LNCaP clone FGC (cell line): ENCODE measurements at regions not wholly inside any gene's neighbourhood (a gene's known extent, or its start where the extent isn't known, plus 50 kb on each side); places are given as distances from the start of the nearest gene placed in this dataset.
"Not testable (repeated sequence)": the region's sequence is repeated elsewhere in the genome, so short reads cannot be mapped to it uniquely, and the experiment has no call there.

Experiments used
- DNase-seq: peaks from one replicate; pipeline ENCODE4 v3.0.0-alpha.2; 2011; ENCODE audit warnings: low read depth
- H3K4me3 ChIP-seq: 2 replicates; pipeline ENCODE4 v1.5.1; 2011; ENCODE audit warnings: mild to moderate bottlenecking, low read depth, low read length, control low read depth
- TF ChIP-seq, protein P1 (sequence below): IDR thresholded peaks from 2 replicates; pipeline ENCODE4 v1.5.1; 2012; ENCODE audit warnings: mild to moderate bottlenecking; ENCODE audit not compliant: control insufficient read depth, insufficient read depth; ENCODE audit errors: extremely low read depth

DNA sequence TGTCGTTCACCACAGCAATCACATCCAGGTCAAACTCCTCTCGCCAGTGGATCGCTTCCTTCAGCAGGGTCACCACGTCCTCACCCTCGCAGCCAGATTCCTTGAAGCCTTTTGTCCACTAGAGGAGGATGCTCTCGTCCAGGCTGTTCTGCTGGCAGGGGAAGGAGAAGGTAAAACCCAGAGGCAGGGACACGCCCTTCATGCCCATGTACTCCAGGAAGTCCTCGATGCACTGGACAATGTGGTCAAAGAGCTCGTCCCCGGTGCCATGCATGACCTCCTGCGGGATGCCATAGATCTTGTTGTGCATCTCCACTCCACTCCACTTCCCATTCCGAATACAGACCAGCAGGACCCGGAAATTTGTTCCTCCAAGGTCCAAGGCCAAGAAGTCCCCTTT, 152.4 kb downstream of the TENT5D start:
- no peak overlapping the region for H3K4me3 ChIP-seq
- no peak for DNase-seq
- TF ChIP-seq, protein P1, sequence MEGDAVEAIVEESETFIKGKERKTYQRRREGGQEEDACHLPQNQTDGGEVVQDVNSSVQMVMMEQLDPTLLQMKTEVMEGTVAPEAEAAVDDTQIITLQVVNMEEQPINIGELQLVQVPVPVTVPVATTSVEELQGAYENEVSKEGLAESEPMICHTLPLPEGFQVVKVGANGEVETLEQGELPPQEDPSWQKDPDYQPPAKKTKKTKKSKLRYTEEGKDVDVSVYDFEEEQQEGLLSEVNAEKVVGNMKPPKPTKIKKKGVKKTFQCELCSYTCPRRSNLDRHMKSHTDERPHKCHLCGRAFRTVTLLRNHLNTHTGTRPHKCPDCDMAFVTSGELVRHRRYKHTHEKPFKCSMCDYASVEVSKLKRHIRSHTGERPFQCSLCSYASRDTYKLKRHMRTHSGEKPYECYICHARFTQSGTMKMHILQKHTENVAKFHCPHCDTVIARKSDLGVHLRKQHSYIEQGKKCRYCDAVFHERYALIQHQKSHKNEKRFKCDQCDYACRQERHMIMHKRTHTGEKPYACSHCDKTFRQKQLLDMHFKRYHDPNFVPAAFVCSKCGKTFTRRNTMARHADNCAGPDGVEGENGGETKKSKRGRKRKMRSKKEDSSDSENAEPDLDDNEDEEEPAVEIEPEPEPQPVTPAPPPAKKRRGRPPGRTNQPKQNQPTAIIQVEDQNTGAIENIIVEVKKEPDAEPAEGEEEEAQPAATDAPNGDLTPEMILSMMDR, result no peak

DNA sequence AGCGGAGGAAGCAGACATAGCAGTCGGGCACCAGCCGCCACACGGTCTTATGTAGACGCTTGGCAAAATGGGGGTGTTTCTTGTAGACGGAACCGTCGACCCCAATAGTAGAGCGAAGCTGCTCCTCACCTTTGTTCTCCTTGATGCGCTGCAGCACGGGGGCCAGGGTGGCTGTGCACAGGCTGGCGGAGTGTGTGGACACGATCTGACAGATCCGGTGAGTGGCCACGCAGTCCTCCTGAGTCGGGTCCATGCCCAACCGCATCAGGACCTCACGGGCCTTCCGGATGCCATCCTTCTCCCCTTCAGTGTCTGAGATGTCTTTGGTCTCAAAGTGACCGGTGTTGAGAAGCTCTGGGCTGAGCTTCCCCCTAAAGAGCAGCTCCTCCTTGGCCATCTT, 153.0 kb downstream of the TENT5D start:
- no peak for DNase-seq
- TF ChIP-seq, protein P1, result no peak
- H3K4me3 ChIP-seq, result no peak overlapping the region

DNA sequence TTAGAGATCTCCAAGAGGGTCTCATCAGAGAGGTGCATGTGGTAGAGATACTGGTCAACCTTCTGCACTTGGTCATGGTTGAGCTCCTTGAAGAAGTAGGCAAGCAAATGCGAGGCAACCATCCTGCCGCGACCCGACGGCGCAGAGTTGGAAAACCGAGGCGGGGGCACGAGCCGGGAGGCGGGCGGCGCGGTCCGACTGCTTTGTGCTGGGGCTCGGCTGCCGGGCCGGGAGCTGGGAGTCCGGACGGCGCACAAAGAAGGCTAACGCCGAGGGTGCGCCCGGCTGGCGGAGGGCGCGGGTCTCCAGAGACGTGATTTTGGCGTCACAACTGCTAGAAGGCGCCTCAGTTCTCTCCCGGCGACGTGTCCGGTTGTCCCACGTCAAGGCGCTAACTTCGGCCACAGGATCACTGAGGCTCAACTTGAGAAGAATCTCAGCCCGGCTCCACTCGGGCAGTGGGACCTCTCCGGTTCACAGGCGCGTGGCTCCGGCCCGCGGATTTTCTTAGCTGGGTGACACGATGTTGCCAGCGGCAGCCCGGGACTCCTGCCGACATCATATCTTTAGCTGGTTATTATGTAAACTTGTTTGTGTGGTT, 154.3 kb downstream of the TENT5D start:
- not testable (repeated sequence) for DNase-seq, H3K4me3 ChIP-seq

DNA sequence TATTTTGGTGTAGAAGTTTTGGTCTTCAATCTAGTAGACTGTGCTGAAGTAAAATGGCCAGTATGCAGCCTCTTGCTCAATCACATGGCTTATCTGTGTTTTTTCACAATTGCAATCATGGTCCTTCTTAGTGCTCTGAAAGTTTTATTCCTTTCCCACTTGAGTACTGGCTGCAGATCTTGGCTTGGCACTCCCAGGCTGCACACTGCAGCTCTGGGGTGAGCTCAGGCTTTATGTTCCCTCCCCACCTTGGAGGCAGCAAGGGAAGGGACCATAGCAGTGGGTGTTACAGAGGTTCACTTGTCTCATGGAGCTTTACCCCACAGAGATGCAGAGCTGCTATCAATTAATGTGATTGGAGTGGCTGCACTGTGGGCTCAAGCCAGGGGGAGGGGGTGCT, 156.0 kb downstream of the TENT5D start:
- no peak overlapping the region for H3K4me3 ChIP-seq
- TF ChIP-seq, protein P1, result no peak
- no peak for DNase-seq

DNA sequence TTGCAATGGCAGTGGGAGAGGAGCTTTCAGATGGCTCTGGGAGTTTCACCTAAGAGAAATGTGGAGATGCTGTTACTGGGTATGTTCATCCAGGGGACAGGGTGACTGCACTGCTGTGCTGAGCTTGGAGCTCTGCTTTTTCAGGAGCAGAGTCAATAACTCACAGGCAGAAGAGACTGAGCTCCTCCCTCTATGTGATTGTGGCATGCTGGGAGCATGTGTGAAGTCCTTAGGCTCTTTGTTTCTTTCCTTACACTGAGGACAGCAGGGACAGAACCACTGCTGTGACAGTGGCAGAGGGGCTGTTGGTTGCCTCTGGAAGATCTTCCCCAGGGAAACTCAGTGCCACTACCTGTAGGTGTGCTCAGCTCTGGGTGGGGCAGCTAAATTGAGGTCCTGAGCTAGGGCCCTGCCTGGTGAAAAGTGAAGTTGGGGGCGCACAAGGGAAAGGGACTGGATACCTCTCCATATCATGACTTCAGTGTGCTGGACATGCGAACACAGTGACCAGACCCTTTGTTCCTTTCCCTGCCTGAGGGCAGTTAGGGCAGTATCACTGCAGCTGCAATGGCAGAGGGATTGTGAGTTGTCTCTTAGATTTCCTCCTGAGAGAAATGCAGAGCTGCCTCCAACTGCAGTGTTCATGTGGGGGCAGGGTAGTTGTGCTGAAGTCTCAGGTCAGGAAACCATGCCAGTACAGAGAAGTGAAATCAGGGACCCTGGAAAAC, 156.7 kb downstream of the TENT5D start:
- TF ChIP-seq, protein P1, result no peak
- no peak for DNase-seq
- no peak overlapping the region for H3K4me3 ChIP-seq

DNA sequence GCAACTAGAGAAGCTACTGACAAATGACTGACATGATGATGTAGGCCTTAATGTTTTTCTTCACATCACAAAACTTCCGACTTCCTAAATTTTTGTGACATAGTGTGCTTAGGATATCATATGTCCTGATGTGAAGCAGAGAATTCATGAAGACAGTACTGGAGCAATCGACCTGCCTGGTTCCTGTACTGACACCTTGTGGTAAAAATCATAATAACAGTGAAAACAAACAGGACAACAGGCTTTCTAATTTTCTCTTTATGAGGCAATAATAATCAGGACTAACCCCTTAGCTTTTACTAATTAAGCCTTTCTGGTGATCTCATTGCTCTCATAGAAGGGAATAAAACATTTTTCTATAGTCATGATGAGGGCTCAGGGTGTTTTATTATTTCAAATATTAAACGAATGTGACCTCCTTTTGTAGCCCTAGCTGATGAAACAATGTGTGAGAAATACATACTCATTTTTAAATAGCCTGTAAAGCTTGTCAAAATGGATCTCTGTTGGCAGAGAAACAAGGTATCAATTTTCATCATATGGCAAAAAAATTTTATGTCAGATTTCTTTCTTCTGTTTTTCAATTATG, 158.4 kb downstream of the TENT5D start:
- TF ChIP-seq, protein P1, result peak; percentile 43; the same call in 1 of the 2 replicates
- DNase-seq, result peak; percentile 7
- H3K4me3 ChIP-seq, result no peak overlapping the region

DNA sequence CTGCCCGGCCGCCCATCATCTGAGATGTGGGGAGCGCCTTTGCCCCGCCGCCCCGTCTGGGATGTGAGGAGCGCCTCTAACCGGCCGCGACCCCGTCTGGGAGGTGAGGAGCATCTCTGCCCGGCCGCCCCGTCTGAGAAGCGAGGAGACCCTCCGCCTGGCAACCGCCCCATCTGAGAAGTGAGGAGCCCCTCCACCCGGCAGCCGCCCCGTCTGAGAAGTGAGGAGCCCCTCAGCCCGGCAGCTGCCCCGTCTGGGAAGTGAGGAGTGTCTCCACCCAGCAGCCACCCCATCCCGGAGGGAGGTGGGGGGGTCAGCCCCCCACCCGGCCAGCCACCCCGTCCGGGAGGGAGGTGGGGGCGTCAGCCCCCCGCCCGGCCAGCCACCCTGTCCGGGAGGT, 170.7 kb downstream of the TENT5D start:
- H3K4me3 ChIP-seq, DNase-seq: not testable (repeated sequence)
